ELF-1 (cell line): ENCODE measurements at regions not wholly inside any gene's neighbourhood (a gene's known extent, or its start where the extent isn't known, plus 50 kb on each side); places are given as distances from the start of the nearest gene placed in this dataset.

Source experiments
- DNase-seq: peaks from one replicate; pipeline ENCODE4 v3.0.0-alpha.2; 2016; ENCODE audit warnings: low read depth, low spot score

DNA sequence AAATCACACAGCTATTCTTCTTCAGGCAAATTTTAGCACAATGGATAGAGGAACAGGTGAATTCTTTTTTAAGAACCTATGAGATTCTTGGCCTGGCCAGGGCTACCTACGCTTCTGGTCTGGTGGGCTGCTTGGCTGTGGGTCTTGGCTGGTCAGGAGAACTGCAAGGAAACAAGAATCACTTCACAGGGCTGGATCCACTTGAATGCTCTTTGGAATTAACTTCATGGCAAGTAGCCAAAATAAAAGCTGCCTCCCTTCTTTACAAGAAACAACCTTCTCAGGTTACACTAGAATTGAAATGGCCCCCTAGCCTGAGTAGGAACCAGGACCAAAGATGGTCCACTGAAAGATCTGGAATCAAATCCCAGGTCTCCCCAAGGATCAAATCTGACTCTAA, 519.1 kb downstream of the IQCM start:
- DNase-seq: no peak

DNA sequence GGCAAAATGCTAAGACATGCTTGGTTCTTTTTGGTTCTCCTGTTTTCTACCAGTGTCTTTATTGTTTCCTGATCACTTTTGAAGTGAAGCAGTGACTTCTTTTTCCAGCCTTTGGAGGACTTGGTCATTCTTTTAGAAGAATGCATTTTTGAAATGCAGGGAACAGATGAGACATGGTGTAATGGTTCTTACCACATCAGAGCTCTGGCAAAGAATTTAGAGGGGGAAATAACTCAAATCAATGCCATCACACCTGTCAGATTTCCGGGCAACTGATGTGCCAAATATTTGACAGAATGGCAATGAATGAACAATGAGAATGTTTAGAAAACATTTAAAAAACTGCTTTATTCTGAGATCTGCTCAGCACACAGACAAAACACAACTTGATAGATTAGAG, 519.6 kb downstream of the IQCM start:
- DNase-seq: no peak

DNA sequence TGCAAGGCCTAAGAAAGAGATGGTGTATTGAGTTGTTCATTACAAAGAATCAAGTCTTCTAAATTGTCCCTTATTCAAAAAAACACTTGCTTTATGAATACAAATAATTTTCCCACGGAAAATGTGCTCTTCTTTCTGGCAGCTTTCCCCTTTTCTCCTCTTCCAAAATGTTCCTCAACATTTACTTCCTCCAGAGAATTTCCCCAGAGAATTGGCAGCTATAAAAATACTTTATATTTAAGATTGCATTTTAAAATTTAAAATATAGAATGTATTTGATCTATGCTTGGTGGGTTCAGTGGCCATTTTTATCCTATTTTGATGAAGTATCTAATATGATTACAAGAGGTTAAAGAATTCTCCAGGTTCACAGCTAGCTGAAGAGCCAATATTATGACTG, 521.0 kb downstream of the IQCM start:
- DNase-seq: no peak

DNA sequence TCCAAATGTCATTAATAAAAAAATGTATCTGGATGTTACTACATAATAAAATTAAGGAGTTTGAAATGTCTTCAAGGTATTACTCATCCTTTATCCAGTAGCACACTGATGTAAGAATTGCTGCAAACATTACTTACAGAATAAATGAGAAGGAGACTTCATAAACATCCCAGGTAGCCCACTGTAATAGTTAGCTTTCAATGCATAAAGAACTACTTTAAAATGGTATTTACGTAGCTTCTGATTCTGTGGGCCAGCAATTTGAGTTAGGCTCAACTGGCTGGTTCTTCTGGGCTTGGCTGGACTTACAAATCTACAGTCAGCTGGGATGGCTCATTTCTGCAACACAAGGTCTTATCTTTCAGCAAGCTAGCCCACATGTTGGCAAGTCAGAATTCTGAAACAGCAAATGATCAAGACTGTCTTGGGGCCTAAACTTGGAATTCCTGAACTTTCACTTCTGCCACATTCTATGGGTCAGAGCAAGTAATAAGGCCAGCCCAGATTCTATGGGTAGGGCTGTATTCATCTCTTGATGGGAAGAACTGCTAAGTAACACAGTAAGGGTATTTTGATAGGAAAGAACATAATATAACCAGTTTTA, 522.5 kb downstream of the IQCM start:
- DNase-seq: no peak

DNA sequence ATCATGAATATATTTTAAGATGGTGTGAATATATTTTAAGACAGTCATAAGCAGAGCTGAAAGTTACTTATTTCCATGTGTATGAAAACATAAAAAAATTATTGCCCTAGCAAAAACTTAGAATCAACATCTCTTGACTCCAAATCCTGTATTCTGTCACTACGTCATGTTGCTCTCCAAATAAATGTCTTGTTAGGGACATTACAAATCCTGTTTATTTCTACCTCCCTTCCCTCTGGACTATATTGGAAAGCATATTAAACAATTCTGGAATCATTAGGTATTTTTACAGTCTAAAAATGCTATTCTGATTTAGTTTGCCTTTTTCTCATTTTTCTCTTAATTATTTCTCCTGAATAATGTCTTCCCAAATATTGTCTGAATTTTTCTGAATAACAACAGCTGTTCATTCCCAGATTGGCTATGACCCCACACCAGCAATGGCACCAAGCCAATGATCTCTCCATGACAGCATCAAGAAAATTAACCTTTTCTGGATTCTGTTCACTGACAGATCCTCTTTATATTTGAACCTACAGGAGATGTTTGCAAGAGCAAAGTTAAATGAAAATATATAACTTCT, 523.1 kb downstream of the IQCM start:
- DNase-seq: no peak

DNA sequence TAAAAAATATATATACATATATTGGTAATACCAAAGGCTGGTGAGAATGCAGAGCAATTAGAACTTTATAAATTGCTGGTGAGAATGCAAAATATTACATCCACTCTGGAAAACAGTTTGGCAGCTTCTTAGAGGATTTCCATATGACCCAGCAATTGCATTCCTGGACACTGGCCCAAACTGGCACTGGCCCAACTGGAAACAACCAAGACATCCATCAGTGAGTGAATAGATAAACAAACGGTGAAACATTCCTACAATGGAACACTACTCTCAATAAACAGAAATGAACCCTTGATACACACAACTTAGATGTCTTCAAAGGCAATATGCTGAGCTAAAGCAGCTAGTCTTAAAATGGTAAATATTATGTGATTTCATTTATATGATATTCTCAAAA, 524.2 kb downstream of the IQCM start:
- DNase-seq: no peak

DNA sequence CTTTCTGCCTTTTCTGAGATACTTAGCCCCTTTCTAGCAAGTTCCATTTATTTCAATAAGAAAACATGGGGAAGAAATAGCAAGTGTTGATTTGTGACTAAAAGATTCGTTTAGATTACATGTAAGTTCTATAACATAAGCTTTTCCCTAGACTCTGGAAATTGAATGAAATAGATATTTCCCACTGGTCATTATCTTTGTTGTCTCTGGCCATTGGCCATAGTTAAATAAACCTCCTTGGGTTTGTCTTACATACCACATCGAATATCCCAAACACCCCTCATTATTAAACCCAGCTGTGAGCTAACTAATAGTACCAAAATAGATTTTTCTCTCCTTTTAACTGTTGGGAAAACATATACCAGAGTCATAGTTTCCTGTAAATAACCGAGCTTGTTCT, 534.8 kb downstream of the IQCM start:
- DNase-seq: no peak

DNA sequence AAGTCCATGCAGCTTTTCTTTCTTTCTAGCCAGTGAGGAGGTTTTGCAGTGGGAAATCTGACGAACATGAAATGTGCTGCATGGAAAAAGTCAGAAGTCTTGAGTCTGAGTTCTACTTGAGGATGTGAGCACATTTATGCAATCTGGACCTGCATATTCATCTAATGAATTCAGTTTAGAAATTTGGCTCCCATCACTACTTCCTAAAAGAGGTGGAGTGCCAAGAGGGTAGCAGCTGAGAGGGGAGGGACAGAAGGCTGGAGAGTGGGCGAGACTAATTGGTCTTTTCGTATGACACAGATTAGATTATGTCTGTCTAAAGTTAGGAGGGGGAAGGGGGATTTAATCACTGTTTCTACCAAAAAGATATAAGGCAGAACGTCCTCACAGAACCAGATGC, 535.9 kb downstream of the IQCM start:
- no peak for DNase-seq

DNA sequence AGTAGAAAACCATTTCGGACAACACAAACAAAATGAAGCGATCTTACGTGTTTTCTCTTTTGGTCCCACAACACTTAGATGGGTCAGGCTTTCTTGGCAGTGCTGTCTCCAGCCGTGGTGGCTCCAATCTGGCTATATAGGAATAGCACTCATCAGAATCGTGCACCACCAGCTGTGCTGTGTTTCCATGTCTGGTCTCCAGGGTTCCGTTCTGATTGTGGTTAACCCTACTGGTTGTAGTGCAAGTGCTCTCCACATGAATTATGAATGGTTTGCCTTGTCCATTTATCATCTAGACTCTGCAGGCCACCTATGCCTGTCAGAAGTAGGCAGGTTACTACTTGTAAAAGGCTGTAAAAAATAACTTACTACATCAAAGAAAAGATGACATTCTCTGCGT, 536.3 kb downstream of the IQCM start:
- DNase-seq: no peak

DNA sequence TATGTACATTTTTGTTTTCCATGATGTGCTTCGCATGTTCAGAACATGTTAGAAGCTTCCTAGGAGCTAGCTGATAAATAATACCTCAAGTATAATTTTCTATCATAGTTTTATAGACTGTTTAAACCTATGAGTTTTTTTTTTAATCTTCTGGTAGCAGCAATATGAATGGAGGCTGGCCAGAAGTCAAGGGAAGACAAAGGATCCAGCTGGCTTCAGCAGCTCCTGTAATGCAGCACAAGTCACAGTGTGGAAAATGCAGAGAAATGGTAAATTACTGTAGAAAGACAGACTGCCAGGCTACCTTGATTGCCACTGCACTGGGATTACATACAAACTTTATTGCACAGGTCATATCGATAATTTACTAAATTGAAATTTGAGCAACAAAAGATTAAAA, 537.9 kb downstream of the IQCM start:
- no peak for DNase-seq

DNA sequence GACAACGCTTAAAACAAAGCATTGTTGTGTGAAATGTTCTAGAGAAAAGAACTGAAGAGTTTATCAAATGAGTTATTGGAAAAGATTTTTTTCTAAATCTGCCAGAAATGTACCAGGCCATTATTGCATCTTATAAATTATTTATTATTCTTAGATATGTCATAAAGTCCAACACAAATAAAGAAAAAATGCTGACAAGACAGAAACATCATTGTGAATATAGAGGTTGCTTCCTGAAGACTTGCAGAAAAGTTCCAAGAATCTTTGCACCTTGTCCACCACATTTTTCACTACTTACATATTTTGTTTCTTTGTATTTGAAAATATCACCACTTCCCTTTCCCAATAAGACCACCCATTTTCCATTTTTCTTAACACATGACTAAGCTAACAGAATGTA, 545.8 kb downstream of the IQCM start:
- DNase-seq: no peak

DNA sequence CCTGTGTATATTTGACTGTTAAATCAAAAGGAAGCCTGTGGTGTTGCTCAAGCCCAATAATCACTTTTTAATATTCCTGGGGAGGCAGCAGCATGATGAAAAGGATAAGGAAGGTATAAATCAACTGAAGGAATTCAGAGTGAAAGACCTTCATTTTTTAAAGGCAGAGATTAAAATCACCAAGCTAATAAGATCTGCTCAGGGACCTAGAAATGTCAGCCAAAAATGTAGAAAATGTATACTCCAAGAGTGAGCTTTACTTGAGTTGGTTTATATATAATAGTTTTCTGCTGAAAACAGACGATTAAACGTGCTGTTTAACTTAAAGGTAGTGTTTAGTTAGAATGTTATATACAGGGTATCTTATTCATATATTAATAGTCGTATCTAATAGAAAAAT, 549.3 kb downstream of the IQCM start:
- no peak for DNase-seq

DNA sequence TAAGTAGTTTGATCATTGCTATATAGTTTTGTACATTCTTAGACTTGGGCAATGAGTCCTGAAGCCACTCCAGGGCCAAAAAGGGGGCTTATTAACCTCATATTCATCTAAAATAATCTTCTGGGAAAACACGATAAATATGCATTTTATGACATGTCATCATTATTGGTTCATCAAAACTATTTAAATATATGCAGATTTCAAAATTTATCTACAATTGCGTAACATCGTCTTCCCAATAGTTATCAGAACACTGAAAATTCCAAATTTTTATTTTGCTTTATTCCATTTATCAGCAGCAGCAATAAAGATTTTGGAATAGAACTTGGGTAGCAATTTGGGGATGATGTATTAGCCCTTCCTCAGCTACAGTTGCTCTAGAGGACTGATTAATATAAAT, 550.0 kb downstream of the IQCM start:
- no peak for DNase-seq

DNA sequence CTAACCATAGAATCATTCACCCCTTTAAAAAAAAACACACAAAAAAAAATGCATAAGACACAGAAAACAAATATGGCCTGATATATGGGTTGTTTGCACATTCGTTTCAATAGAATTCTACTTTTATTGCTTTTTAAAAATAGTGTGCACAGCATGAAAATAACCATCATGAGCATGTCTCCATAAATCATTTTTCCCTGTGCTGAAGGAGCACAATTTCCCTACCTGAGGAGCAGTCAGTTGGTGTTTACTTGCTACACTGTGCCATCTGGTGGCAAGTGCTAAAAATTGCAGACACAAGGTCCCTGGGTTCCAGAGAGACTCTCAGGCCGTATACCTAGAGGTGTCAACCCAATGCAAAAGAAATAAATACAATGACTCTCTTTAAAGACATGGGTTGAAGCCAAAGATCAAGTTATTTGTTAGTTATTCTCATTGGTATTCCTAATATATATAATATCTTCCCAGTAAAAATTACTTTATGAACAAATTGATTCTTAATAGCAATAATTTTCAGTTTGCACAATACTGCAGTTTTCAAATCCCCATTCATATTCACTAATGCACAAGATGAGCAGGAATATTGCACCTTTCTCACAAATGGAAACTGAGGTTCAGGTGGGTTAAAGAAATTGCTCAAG, 551.4 kb downstream of the IQCM start:
- peak; percentile 57 for DNase-seq

DNA sequence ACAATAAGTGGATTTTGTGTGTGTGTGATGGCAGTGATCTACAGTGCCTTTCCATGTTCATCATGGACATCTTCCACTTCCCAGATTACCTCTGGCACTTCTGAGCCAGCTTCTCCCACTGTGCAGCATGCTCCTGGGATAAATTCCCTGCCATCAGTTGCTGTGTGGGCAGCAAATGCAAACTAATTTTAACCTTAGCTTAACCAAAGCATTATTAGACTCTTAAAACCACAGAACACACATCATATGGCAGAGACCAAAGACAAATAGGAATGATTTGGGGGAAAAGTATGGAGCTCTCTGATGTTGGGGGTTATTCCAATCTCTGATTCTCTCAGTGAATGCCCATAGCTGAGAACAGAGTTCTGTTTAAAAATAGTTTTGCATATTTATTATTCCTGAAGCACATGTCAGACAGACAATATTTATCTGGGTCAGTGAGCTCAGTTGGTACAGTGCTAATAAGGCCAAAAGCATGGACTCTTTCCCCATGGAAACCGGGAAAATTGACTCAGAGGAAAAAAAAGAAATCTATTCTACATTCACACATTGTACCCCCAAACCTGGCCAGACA, 567.4 kb downstream of the IQCM start:
- DNase-seq: no peak

DNA sequence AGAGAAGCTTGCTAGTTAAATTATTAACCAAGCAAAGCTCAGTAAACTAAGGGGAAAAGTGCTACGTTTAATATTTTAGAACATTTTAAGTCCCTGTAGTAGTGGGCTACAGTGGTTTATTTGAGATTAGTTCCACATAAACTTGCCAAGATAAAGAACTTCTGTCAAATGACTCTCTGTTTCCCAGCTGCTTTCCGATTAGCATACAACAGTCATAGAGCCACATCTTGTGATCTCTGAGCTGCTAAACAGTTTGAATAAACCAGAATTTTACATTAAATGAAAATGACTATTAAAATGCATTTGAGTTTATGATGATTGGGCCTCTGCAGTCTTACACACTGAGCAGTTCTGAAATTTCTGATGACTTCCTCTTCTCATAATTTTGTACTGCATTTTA, 568.5 kb downstream of the IQCM start:
- no peak for DNase-seq

DNA sequence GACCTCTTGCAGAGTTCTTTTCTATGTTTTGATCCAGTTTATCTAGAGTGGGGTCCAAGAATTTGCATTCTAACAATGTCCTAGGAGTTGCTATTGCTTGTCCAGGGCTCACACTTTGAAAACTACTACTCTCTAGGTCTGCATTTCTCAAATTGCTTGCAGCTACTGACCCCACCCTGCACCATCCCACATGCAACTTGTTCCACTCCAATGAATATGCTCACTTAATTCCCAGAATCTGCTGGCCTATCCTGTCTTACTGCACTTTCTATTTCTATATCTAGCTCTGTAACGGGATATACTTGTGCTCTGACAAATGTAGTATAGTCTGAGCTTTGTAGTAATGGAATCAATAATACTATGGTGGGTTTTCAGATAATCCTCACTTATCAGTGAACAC, 570.3 kb downstream of the IQCM start:
- no peak for DNase-seq

DNA sequence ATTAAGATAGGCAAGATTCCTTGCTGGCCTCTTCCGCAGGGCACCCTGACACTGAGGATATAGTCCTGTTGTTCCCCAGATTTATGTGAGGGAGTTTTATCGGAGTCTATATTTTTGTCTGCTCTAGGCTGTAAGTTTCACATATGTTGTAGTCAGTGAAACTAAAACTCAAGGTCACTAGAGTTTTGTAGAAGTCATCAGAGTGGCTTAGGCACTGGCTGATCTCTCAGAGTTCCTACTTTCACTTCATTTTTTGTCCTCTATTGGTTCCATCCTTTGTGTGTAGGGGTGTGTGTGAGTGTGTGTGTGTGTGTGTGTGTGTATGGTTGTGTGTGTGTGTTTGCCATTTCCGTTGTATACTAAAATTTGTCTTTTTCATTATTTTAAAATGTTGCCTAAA, 577.5 kb downstream of the IQCM start:
- no peak for DNase-seq

DNA sequence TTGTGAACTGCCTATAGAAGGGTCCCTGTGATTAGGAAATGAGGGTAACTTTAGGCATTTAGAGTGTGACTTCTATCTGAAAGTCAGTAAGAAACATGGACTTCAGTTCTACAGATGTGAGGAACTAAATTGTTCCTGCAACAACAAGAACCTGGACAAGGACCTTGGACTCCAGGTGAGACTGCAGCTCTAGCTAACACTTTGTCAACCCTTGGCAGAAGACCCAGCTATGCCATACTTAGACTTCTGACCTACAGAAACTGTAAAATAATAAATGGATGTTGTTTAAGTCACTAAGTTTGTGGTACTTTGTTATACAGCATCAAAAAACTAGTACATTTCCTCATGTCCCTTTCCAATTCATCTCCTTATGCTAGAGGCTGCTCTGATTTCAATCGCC, 580.8 kb downstream of the IQCM start:
- DNase-seq: no peak

DNA sequence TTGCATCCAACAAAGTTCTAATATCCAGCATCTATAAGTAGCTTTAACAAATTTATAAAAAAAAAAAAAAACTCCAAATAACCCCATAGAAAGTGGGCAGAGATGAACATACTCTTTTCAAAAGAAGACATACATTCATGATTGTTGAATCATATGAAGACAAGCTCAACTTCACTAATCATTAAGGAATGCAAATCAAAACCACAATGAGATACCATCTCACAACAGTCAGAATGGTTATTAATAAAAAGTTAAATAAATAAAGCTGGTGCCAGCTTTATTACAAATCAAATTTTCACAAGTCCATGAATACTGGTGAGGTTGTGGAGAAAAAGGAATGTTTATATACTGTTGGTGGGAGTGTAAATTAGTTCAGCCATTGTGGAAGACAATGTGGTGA, 592.0 kb downstream of the IQCM start:
- no peak for DNase-seq

DNA sequence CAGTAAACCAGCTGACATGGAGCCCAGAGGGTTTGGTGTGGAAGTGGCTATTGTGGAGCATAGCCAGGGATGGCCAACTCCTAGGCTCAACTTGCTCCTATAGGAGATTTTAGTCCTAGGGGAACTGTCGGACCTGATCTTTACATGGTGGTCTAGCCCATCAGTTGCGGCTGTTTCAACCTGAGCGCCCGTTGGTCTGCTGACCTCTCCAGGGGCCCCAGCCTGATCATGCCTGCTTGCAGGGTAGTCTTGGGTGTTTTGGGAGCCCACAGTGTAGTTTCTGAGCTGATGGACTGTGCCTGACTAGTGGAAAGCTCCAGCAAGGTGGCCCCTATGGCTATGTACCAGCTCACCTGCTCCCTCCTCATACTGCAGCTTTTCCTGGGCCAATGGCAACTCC, 597.0 kb downstream of the IQCM start:
- DNase-seq: no peak

DNA sequence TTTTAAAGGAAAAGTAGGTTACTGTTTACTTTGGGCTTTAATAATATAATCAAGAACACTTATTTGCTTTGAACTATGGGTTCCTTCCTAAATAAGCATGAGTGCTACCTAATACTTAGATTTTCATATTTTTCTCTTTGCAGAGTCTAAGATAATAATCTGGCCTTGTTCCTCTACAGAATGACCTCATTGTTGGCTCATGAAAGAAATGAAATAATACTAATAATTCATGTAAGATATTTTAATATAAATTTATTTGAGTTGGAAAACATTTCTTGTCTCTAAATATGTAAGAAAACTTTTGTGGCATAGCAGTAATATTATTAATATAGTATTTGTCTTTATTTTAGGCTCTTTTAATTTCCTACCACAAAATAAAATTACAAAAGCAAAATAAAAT, 601.3 kb downstream of the IQCM start:
- no peak for DNase-seq

DNA sequence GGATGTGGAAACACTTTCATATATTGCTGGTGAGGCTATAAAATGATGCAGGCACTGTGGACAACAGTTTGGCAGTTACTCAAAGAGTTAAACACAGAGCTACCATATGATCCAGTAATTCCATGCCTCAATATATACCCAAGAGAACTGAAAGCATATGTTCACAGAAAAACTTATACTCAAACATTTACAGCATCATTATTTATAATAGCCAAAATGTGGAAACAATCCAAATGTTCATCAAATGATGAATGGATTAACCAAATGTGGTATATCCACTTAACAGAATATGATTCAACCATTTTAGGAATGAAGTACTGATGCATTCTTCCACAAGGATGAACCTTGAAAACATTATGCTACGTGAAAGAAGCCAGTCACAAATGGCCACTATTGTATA, 603.8 kb downstream of the IQCM start:
- DNase-seq: no peak
